Stimulated activated CD8-positive, alpha-beta memory T cell treated with anti-CD3 and anti-CD28 coated beads, Interleukin-15, amount 100 ng/mL, for 48 hours (primary cell): ENCODE measurements at regions not wholly inside any gene's neighbourhood (a gene's known extent, or its start where the extent isn't known, plus 50 kb on each side); places are given as distances from the start of the nearest gene placed in this dataset.

Experiments used
- DNase-seq, 2 donors: peaks; one replicate each; pipeline ENCODE4 v3.0.0-alpha.2; 2020; ENCODE audit warnings: low read depth in 2 of 2

GRCh38 chr15:39333896-39334295 is 247.0 kb upstream of the THBS1 start:
- no peak for DNase-seq

- DNase-seq = no peak
Observed at GRCh38 chr15:39336926-39337325, 244.0 kb upstream of the THBS1 start.

GRCh38 chr15:39338251-39338650 is 242.6 kb upstream of the THBS1 start:
- no peak for DNase-seq

GRCh38 chr15:39340903-39341645 is 239.8 kb upstream of the THBS1 start:
- DNase-seq = no peak

GRCh38 chr15:39344662-39345141 is 236.2 kb upstream of the THBS1 start:
- no peak for DNase-seq

- DNase-seq = no peak
Observed at GRCh38 chr15:39345176-39345575, 235.7 kb upstream of the THBS1 start.

GRCh38 chr15:39347453-39347852 is 233.4 kb upstream of the THBS1 start:
- no peak for DNase-seq

GRCh38 chr15:39350785-39351184 is 230.1 kb upstream of the THBS1 start:
- DNase-seq = no peak

- no peak for DNase-seq
Observed at GRCh38 chr15:39354189-39354588, 226.7 kb upstream of the THBS1 start.

GRCh38 chr15:39357480-39358268 is 223.2 kb upstream of the THBS1 start:
- no peak for DNase-seq

GRCh38 chr15:39358441-39359041 is 222.3 kb upstream of the THBS1 start:
- no peak for DNase-seq

- DNase-seq = no peak
Observed at GRCh38 chr15:39359771-39360170, 221.1 kb upstream of the THBS1 start.

- DNase-seq = no peak
Observed at GRCh38 chr15:39360452-39360851, 220.4 kb upstream of the THBS1 start.

- no peak for DNase-seq
Observed at GRCh38 chr15:39361497-39361896, 219.4 kb upstream of the THBS1 start.

GRCh38 chr15:39362821-39363561 is 217.9 kb upstream of the THBS1 start:
- no peak for DNase-seq

GRCh38 chr15:39363761-39364586 is 216.9 kb upstream of the THBS1 start:
- DNase-seq = no peak

- DNase-seq = no peak
Observed at GRCh38 chr15:39364721-39365120, 216.2 kb upstream of the THBS1 start.

GRCh38 chr15:39365161-39365560 is 215.7 kb upstream of the THBS1 start:
- DNase-seq = no peak

- no peak for DNase-seq
Observed at GRCh38 chr15:39365873-39366272, 215.0 kb upstream of the THBS1 start.

- no peak for DNase-seq
Observed at GRCh38 chr15:39367596-39367995, 213.3 kb upstream of the THBS1 start.

- DNase-seq = no peak
Observed at GRCh38 chr15:39369768-39370167, 211.1 kb upstream of the THBS1 start.
